SU-DHL-6 (cell line): ENCODE measurements at regions not wholly inside any gene's neighbourhood (a gene's known extent, or its start where the extent isn't known, plus 50 kb on each side); places are given as distances from the start of the nearest gene placed in this dataset.

ENCODE experiments used
- H2AFZ ChIP-seq: fragments of 200-600 bp; sonication (generic); 2 replicates; pipeline ENCODE4 v1.6.1; 2014; ENCODE audit warnings: low read depth, mild to moderate bottlenecking, moderate library complexity, mixed read lengths, antibody characterized with exemption, low read length; ENCODE audit not compliant: severe bottlenecking
- H3F3A ChIP-seq: fragments of 200-600 bp; shearing (Covaris generic); 2 replicates; pipeline ENCODE4 v1.6.0; 2016; ENCODE audit warnings: antibody characterized with exemption, mild to moderate bottlenecking; ENCODE audit not compliant: insufficient read depth
- H3K27ac ChIP-seq: fragments of 200-600 bp; sonication (generic); 2 replicates; pipeline ENCODE4 v1.5.1; 2016; ENCODE audit warnings: low read depth, mild to moderate bottlenecking, low read length, moderate library complexity, mixed read lengths
- H3K27me3 ChIP-seq: fragments of 200-600 bp; sonication (generic), shearing (Covaris generic); 2 replicates; pipeline ENCODE4 v1.6.0; 2014; ENCODE audit warnings: mild to moderate bottlenecking, low read length
- H3K36me3 ChIP-seq: fragments of 200-600 bp; sonication (generic); 2 replicates; pipeline ENCODE4 v1.6.1; 2014; ENCODE audit warnings: mild to moderate bottlenecking, low read length, mixed read lengths
- H3K4me2 ChIP-seq: fragments of 300-600, 200-600 bp; shearing (Covaris generic), sonication (generic); 2 replicates; pipeline ENCODE4 v1.6.0; 2014; ENCODE audit warnings: low read length, low read depth, mild to moderate bottlenecking; ENCODE audit not compliant: poor library complexity, severe bottlenecking
- H3K4me3 ChIP-seq: fragments of 200-600 bp; sonication (generic); 2 replicates; pipeline ENCODE4 v1.5.1; 2014; ENCODE audit warnings: antibody characterized with exemption, low read length, mild to moderate bottlenecking, mixed read lengths; ENCODE audit not compliant: insufficient read depth, poor library complexity, severe bottlenecking
- H3K79me2 ChIP-seq: fragments of 200-600 bp; sonication (generic); 2 replicates; pipeline ENCODE4 v1.6.1; 2014; ENCODE audit warnings: mild to moderate bottlenecking, low read length, moderate library complexity; ENCODE audit not compliant: insufficient read depth
- H3K9ac ChIP-seq: fragments of 200-600 bp; sonication (generic); 2 replicates; pipeline ENCODE4 v1.7.0; 2014; ENCODE audit warnings: mild to moderate bottlenecking, low read length
- H3K9me2 ChIP-seq: fragments of 200-600 bp; sonication (generic); replicated peaks from 2 replicates; pipeline ENCODE4 v1.6.1; 2014; ENCODE audit warnings: low read length; ENCODE audit not compliant: insufficient read depth
- H3K9me3 ChIP-seq: fragments of 200-600 bp; sonication (generic); 2 replicates; pipeline ENCODE4 v1.6.1; 2014; ENCODE audit warnings: low read length, mixed read lengths; ENCODE audit not compliant: insufficient read depth
- H4K20me1 ChIP-seq: fragments of 200-600 bp; sonication (generic); 2 replicates; pipeline ENCODE4 v1.6.1; 2014; ENCODE audit warnings: low read depth, mild to moderate bottlenecking, antibody characterized with exemption, low read length, moderate library complexity, mixed read lengths
- EZH2phosphoT487 ChIP-seq: fragments of 200-600 bp; sonication (generic), shearing (Covaris generic); conservative IDR thresholded peaks from 2 replicates; pipeline ENCODE4 v1.6.1; 2018; ENCODE audit warnings: mild to moderate bottlenecking, antibody characterized with exemption, low read length, moderate library complexity, mixed read lengths
- TF ChIP-seq, protein P1 (sequence below): fragments of 200-600 bp; sonication (generic); IDR thresholded peaks from one replicate; pipeline ENCODE4 v1.5.1; 2017; ENCODE audit warnings: antibody characterized with exemption, mild to moderate bottlenecking, low read length, moderate library complexity; ENCODE audit not compliant: insufficient read depth, poor library complexity, severe bottlenecking

DNA sequence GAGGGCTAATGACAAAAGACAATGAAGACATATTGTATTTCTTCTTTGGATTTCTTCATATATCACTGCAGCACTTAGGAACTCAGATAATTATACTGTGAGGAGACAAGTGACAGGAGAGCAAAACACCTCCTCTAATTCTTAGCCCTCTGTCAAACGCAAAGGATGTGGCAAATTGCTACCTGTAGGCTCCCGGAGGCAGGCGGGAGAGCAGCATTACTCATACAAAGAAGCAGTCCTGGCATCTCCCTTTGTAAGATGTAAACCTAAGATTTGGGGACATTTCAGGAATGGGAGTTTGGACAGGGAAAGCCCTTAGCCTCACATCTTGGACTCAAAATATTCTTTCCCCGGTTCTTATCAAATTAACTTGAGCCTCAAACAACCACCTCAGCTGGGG, 460.8 kb downstream of the SOX2 start:
- Histone ChIP-seq H3K79me2 (no peaks in the 10 kb centered on the region), H2AFZ (no peak overlapping the region), H4K20me1 (no peaks in the 10 kb centered on the region), H3K4me3 (no peak overlapping the region), H3K9me2 (no peaks in the 10 kb centered on the region), H3F3A (no peaks in the 10 kb centered on the region), H3K27ac (no peak overlapping the region), H3K36me3 (no peaks in the 10 kb centered on the region), H3K9ac (no peak overlapping the region), H3K27me3 (no peaks in the 10 kb centered on the region), H3K9me3 (no peaks in the 10 kb centered on the region), H3K4me2 (no peak overlapping the region)
- no peak for TF ChIP-seq EZH2phosphoT487
- TF ChIP-seq, protein P1, sequence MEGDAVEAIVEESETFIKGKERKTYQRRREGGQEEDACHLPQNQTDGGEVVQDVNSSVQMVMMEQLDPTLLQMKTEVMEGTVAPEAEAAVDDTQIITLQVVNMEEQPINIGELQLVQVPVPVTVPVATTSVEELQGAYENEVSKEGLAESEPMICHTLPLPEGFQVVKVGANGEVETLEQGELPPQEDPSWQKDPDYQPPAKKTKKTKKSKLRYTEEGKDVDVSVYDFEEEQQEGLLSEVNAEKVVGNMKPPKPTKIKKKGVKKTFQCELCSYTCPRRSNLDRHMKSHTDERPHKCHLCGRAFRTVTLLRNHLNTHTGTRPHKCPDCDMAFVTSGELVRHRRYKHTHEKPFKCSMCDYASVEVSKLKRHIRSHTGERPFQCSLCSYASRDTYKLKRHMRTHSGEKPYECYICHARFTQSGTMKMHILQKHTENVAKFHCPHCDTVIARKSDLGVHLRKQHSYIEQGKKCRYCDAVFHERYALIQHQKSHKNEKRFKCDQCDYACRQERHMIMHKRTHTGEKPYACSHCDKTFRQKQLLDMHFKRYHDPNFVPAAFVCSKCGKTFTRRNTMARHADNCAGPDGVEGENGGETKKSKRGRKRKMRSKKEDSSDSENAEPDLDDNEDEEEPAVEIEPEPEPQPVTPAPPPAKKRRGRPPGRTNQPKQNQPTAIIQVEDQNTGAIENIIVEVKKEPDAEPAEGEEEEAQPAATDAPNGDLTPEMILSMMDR = no peak

DNA sequence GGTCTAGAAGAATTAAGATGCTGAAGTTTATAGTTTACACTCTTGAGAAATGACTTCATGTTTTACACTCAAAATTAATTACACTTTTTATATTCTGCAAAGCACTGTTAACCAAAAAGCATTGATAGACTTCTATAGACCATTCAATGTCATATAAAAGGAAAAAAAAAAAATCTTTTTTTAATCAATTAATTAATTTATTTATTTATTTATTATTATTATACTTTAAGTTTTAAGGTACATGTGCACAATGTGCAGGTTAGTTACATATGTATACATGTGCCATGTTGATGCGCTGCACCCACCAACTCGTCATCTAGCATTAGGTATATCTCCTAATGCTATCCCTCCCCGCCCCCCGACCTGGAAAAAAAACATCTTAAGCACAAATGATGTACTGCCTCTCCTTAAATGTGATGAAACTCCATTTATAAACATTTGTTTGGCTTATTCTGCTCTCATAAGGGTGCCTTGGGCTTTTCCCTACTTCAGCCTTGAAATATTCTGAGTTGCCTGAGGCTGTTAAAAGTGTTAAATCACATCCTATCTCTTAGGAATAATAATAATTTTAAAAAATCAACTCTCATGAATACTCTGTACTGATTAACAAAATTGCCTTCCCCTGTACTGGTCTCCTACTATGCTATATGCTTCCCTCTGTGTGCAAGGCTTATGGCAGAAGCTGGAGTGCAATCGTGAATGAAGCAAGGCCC, 466.9 kb downstream of the SOX2 start:
- Histone ChIP-seq H4K20me1 (no peaks in the 10 kb centered on the region), H3K27me3 (no peaks in the 10 kb centered on the region), H3K27ac (no peak overlapping the region), H3K9ac (no peak overlapping the region), H3K4me2 (no peak overlapping the region), H3K9me2 (no peaks in the 10 kb centered on the region), H3K4me3 (no peak overlapping the region), H3K79me2 (no peaks in the 10 kb centered on the region), H3K9me3 (no peaks in the 10 kb centered on the region), H2AFZ (no peak overlapping the region), H3F3A (no peaks in the 10 kb centered on the region), H3K36me3 (no peaks in the 10 kb centered on the region)
- TF ChIP-seq EZH2phosphoT487 = no peak
- TF ChIP-seq, protein P1 = no peak

DNA sequence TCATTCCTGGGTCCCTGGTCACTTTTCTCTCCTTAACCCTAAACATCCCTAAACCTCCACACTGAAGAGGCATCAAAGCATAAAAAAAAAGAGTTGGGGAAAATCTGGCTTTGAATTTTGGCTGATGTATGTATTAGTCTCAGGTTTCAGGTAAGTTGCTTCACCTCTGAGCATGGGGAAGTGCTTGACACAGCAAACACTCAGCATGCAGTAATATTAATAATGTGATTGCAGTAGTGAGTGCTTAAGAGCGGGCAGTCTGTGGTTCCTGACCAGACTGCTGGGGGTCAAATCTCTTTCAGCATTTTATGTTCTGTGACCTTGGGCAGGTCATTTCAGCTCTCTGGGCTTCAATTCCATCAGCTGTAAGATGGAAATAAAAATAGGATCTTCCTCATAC, 467.9 kb downstream of the SOX2 start:
- Histone ChIP-seq H3K4me3 (no peak overlapping the region), H3F3A (no peaks in the 10 kb centered on the region), H3K9me3 (no peaks in the 10 kb centered on the region), H3K27me3 (no peaks in the 10 kb centered on the region), H3K27ac (no peak overlapping the region), H3K4me2 (no peak overlapping the region), H3K79me2 (no peaks in the 10 kb centered on the region), H2AFZ (no peak overlapping the region), H4K20me1 (no peaks in the 10 kb centered on the region), H3K9me2 (no peaks in the 10 kb centered on the region), H3K9ac (no peak overlapping the region), H3K36me3 (no peaks in the 10 kb centered on the region)
- no peak for TF ChIP-seq EZH2phosphoT487
- TF ChIP-seq, protein P1 = no peak
